ENCODE measurements at regions not wholly inside any gene's neighbourhood (a gene's known extent, or its start where the extent isn't known, plus 50 kb on each side); places are given as distances from the start of the nearest gene placed in this dataset.

DNA sequence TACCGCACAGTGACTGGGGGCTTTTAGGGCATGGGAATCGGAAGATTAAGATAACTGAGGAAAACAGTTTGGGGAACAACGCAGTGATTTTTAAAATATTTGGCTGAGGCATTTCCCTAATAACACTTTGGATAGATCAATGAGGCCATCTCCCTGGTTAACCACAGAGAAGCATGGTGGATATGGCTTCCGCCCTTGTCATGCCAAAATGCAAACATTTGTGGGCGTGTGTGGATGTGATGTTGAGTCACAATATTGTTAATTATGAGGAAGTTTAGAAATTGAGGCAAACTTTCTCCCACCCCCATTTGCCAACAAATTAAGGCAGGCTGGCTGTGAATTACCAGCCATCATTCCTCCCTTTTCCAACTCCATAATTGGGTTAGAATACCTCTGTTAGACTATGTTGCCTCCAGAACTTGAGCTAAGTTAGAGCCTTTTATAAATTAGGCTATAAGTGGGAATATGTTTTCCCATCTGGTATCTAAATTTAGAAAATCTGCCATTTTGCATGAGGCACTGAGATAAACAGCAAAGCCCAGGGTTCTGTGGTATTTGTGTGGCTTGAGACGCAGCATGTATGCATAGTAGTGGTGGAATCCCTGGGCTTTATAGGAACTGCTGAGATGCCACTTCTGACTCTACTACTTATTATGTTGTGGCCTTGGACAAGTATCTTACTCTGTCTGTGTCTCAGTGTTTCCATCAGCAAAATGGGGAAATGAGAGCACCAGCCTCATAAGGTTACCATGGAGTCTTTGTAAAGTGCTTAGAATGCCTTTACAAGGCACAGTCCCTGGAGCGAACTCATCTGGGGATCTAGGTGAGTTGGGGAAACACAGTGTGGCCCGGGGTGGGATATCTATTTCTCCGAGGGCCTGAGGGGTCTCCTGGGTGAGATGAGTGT, 154.6 kb downstream of the C1orf94 start:
- no peak for DNase-seq

DNA sequence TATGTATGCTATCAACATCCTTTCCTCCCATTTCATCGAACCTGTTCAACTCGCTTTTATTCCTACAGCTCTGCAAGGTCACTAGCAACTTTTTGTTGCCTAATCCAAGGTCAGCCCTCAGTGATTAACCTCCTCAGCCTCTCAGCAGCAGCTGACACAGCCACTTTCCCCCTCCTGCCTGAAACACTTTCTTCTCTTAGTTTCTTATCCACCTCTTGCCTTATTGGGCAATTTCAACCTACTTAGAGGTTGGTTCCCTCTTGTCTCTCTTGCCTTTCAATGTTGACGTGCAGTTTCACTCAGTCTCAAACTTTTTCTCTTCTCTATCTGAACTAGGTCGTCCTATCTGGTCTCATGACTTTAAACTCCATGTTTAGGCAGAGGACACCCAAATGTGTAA, 156.3 kb downstream of the C1orf94 start:
- DNase-seq: no peak

DNA sequence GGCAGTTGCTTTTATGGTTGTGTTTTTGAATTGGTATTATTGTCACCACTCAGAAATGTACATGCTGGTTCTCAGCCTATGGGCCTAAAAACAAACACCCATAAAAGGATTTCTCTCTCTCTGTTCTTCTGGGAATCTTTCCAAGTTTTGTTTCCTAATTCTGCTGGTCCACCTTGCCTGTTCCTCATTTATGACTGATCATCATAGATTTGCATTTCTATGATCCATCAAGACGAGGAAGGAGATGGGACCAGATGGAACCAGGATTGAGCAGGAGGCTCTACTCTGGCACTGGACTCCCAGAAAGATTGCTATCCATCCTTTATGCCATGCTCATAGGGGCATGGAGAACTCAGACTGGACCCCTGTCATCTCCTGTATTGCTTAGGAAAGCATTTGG, 162.2 kb downstream of the C1orf94 start:
- DNase-seq: no peak

GRCh38 chr1:34341896-34342295, 165.2 kb downstream of the C1orf94 start:
- DNase-seq: no peak

- DNase-seq: no peak
Observed at GRCh38 chr1:34342334-34342733, 165.6 kb downstream of the C1orf94 start.

GRCh38 chr1:34346128-34346527, 169.4 kb downstream of the C1orf94 start:
- no peak for DNase-seq

- DNase-seq: no peak
Observed at GRCh38 chr1:34353409-34353808, 176.7 kb downstream of the C1orf94 start.

DNA sequence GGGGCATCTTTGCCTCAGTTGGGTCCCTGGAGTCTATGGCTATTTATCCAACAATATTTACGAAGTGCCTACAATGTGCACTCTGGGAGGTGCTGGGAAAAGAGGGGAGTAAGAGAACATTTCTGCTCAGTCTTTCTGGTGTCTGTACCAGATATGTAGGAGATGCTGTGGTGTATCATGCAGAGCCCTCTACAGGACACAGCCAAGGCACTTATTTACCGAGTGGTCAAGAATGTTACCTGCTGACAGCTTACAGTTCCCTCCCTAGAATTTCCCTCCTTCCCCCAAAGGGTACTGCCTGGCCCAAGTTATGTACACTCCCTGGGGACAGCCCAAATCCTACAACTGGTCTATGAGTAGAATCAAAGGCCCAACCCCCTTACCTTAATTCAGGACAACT, 177.7 kb downstream of the C1orf94 start:
- no peak for DNase-seq

DNA sequence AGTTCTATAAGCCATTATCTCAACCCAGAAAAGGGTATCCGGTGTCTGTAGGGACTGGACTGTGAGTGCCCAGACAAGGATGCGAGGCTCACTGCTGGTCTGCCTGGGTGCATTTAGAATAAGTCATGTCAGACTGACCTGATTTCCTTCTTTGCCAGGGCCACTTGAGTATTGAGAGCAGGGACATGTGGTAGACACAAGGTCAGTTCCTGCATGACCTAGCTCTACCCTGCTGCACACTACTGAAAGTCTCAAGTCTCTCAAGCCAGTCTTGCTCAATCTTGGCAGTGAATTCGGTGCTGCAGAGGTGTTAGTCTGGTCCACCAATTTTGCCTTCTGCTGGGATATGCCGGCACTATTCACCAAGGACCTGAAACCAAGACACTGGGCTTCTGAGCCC, 180.1 kb downstream of the C1orf94 start:
- DNase-seq: no peak

DNA sequence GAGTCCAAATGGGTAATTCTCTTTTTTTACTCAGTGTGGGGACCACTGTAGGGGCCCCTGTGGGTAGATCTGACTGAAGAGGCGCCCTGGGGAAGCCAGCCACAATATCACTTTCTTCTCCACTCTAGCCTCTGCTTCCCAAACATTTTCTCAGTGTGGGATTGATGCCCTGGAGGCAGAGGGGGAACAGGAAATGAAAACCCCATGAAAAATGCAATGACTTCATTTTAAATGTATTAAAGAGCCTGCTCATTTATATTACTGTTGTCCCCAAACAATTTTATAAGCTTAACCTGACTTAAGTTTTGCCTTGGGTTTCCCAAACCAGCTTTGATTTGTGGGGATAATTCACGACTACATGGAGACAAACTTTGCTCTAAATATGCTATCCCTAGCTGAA, 181.9 kb downstream of the C1orf94 start:
- DNase-seq: no peak

DNA sequence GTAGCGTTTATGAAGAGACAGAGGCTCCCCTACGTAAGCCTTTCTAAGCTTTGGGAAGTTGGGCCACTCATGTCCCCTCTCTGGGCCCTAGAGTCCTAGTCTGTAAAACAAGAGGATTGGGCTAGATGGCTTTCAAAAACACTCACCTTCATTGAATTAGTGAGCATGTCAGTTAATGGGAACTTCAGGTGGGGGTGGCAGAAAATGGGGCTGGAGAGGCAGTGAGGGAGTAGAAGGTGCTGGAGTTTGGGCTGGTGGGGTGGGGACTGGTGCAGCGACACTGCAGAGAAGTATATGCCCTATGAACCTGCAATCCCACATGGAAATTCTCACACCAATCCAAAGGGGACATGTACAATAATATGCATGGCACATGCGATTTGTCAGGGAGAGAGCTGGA, 182.7 kb downstream of the C1orf94 start:
- no peak for DNase-seq

DNA sequence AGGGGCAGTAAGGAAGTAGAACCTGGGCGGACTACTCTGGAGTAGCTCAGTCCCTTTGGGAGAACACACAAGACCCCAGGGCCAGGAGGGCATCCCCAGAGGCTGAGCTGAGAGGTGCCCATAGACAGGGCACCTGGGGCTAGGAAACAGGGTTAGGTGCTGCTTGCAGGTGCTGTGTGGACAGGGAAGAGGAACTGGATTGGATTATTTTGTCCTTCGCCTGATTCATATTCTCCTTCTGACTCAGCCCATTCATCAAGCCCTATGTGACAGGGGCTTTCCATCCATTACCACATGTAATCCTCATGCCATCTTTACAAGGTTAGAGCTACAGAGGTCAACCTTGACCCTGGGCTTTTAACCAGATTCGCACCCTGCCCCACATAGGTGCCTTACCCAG, 183.9 kb downstream of the C1orf94 start:
- no peak for DNase-seq

- DNase-seq: no peak
Observed at GRCh38 chr1:34361121-34361520, 184.4 kb downstream of the C1orf94 start.

DNA sequence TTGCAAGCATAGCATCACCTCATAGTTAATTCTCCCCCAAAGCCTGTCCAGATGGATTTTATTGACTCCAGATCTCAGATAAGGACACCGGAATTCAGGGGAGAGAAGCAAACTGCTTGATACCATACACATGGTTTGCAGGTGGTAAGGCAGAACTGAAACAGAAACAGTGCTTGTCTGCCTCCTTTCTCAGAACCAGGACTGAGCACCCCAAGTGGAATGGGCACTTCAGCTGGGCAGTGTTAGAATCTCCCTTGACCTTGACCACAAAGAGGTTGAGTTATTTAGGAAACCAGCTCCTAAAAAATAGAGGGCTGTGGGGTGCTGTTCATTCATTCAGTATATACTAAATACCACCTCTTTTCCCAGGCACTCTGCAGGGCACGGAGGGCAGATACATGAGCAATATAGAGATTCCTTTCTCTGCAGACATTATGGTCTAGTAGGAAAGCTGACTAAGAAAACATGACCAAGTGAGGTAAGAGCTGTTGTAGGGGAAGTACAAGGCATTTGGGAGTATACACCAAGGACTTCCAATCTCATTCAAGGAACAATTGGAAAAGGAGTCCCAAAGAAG, 185.2 kb downstream of the C1orf94 start:
- no peak for DNase-seq

DNA sequence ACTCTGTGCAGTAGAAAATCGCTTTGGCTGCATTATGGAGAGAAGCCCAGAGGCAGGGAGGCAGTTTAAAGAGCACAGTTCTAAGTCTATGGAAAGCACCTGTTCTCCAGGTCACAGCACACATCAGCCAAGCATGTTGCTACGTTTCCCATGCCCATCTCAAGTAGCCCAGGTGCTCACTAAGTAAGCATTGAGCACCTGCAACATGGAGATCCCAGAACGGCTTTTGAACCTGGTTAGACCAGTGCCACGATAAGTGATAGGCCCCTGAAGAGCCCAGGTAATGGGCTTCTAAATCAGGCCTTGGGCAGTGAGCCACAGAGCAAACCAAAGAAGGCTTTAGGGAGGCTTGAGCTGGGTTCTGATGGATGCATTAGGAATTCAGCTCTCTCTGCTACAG, 186.2 kb downstream of the C1orf94 start:
- no peak for DNase-seq

- DNase-seq: no peak
Observed at GRCh38 chr1:34363447-34363846, 186.7 kb downstream of the C1orf94 start.

- no peak for DNase-seq
Observed at GRCh38 chr1:34363915-34364314, 187.2 kb downstream of the C1orf94 start.

- no peak for DNase-seq
Observed at GRCh38 chr1:34364376-34364775, 187.7 kb downstream of the C1orf94 start.

- DNase-seq: no peak
Observed at GRCh38 chr1:34365295-34365694, 188.6 kb downstream of the C1orf94 start.

DNA sequence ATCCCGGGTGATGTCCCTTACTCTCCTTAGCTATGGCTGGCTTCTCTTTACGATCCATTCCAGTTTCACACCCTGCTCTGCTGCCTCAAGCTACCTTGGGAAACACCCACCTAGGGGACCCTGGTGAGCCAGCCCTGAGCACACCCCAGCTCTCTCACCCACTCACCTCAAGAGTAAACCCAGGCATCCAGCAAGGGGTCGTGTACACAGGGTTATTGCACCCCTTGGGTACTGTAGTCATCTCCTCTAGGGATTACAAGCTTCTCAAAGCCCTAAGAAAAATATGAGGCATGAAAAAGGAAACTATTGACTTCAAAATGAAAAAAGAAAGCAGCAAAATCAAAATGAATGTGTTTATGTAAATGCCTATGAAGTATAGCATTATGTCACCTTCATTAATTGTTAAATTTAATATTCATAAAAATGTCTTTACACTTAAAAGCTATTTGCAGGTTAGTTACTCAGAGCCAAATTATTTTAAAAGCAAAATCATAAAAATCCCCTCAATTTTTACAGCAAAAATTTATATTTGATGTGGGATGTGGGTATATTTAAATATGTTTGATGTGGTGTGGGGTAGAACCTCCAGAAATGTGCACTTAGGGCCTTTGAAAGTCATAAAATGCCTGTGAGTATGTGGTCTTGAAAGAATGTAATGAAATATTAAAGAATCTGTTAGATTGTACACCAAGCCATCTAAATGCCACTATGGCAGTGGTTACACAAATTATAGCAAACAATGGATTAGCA, 190.3 kb downstream of the C1orf94 start:
- DNase-seq: no peak

- no peak for DNase-seq
Observed at GRCh38 chr1:34367954-34368353, 191.2 kb downstream of the C1orf94 start.

GRCh38 chr1:34369701-34370455, 193.2 kb downstream of the C1orf94 start:
- DNase-seq: no peak

GRCh38 chr1:34370748-34371147, 194.0 kb downstream of the C1orf94 start:
- no peak for DNase-seq
